Naive thymus-derived CD8-positive, alpha-beta T cell (primary cell): ENCODE measurements at regions not wholly inside any gene's neighbourhood (a gene's known extent, or its start where the extent isn't known, plus 50 kb on each side); places are given as distances from the start of the nearest gene placed in this dataset.

Experiments used
- ATAC-seq, 2 donors: fragments of 150-1000 bp; cut with Tn5 transposase in 1 of 2; sonication (Bioruptor Pico), chemical (Tn5 transposase) in 1 of 2; 1 replicate in 1 of 2; 2 replicates in 1 of 2; pipeline ENCODE4 v1.10.0; 2021; ENCODE audit warnings: mild to moderate bottlenecking in 2 of 2, moderate library complexity in 2 of 2
- POLR2A ChIA-PET: fragments of 350-600 bp; sonication (Branson Sonifier 250); formaldehyde crosslinking; loops from one replicate; lab custom pipeline; 2021; ENCODE audit warnings: antibody characterized with exemption; lab: Charles Lee
- DNase-seq, 10 donors: peaks; one replicate each; pipeline versions ENCODE4 v3.0.0 to v3.0.0-alpha.2; 2020 to 2022
- H3K27ac Mint-ChIP-seq, 10 donors: one replicate each; pipeline ENCODE4 v1.8.0; 2020 to 2022; ENCODE audit warnings: mild to moderate bottlenecking in 10 of 10, mixed read lengths in 10 of 10, moderate library complexity in 4 of 10, inconsistent platforms in 1 of 10
- H3K27me3 Mint-ChIP-seq, 5 donors: one replicate each; pipeline ENCODE4 v1.8.0; 2021 to 2022; ENCODE audit warnings: mixed read lengths in 5 of 5
- H3K36me3 Mint-ChIP-seq, 3 donors: one replicate each; pipeline ENCODE4 v1.8.0; 2020 to 2022; ENCODE audit warnings: mixed read lengths in 3 of 3, mild to moderate bottlenecking in 2 of 3, inconsistent platforms in 1 of 3
- H3K4me1 Mint-ChIP-seq, 4 donors: one replicate each; pipeline ENCODE4 v1.8.0; 2021 to 2022; ENCODE audit warnings: mixed read lengths in 4 of 4
- H3K4me3 Mint-ChIP-seq, 10 donors: one replicate each; pipeline ENCODE4 v1.8.0; 2020 to 2022; ENCODE audit warnings: mild to moderate bottlenecking in 10 of 10, mixed read lengths in 10 of 10, moderate library complexity in 6 of 10, inconsistent platforms in 1 of 10
- H3K9me3 Mint-ChIP-seq, 9 donors: one replicate each; pipeline ENCODE4 v1.8.0; 2020 to 2022; ENCODE audit warnings: mixed read lengths in 9 of 9, mild to moderate bottlenecking in 3 of 9, inconsistent platforms in 1 of 9, moderate library complexity in 1 of 9

GRCh38 chr9:73805111-73805510 is 653.4 kb downstream of the ANXA1 start:
- Mint-ChIP-seq H3K27ac (no peak overlapping the region), H3K4me1 (no peaks in the 10 kb centered on the region), H3K27me3 (no peaks in the 10 kb centered on the region), H3K9me3 (peaks cover 0 to 15% (median 2%) of the 10 kb centered on the region in 9 donors), H3K36me3 (no peaks in the 10 kb centered on the region), H3K4me3 (no peak overlapping the region)
- ATAC-seq: no peak
- DNase-seq: no peak
- POLR2A ChIA-PET: no interaction called here

- Mint-ChIP-seq H3K36me3 (no peaks in the 10 kb centered on the region), H3K27ac (no peak overlapping the region), H3K9me3 (peaks cover 0 to 20% (median 0%) of the 10 kb centered on the region in 9 donors), H3K4me3 (no peak overlapping the region), H3K4me1 (no peaks in the 10 kb centered on the region), H3K27me3 (no peaks in the 10 kb centered on the region)
- POLR2A ChIA-PET: no interaction called here
- ATAC-seq (no peak), DNase-seq (no peak)
These were observed 654.3 kb downstream of the ANXA1 start for GRCh38 chr9:73805853-73806458.

- no peak for ATAC-seq
- POLR2A ChIA-PET: no interaction called here
- no peak overlapping the region for H3K4me3 Mint-ChIP-seq
- H3K27me3 Mint-ChIP-seq: no peaks in the 10 kb centered on the region
- no peaks in the 10 kb centered on the region for H3K36me3 Mint-ChIP-seq
- no peak overlapping the region for H3K27ac Mint-ChIP-seq
- peaks cover 0 to 16% (median 0%) of the 10 kb centered on the region in 9 donors for H3K9me3 Mint-ChIP-seq
- H3K4me1 Mint-ChIP-seq: no peaks in the 10 kb centered on the region
- DNase-seq: no peak
These were observed 655.2 kb downstream of the ANXA1 start for GRCh38 chr9:73806876-73807275.

GRCh38 chr9:73807952-73808351 is 656.3 kb downstream of the ANXA1 start:
- peaks cover 0 to 16% (median 0%) of the 10 kb centered on the region in 9 donors for H3K9me3 Mint-ChIP-seq
- POLR2A ChIA-PET: no interaction called here
- no peak overlapping the region for H3K27ac Mint-ChIP-seq
- no peaks in the 10 kb centered on the region for H3K4me1 Mint-ChIP-seq
- no peak overlapping the region for H3K4me3 Mint-ChIP-seq
- DNase-seq: no peak
- ATAC-seq: no peak
- no peaks in the 10 kb centered on the region for H3K27me3 Mint-ChIP-seq
- no peaks in the 10 kb centered on the region for H3K36me3 Mint-ChIP-seq

- Mint-ChIP-seq H3K4me1 (no peaks in the 10 kb centered on the region), H3K9me3 (peaks cover 0 to 23% (median 0%) of the 10 kb centered on the region in 9 donors), H3K27ac (no peak overlapping the region), H3K4me3 (no peak overlapping the region), H3K36me3 (no peaks in the 10 kb centered on the region), H3K27me3 (no peaks in the 10 kb centered on the region)
- ATAC-seq (no peak), DNase-seq (no peak)
- POLR2A ChIA-PET: no interaction called here
These were observed 659.0 kb downstream of the ANXA1 start for GRCh38 chr9:73810585-73811215.

GRCh38 chr9:73813546-73813945 is 661.9 kb downstream of the ANXA1 start:
- Mint-ChIP-seq H3K4me1 (no peaks in the 10 kb centered on the region), H3K9me3 (peaks cover 0 to 18% (median 0%) of the 10 kb centered on the region in 9 donors), H3K36me3 (no peaks in the 10 kb centered on the region), H3K4me3 (no peak overlapping the region), H3K27ac (no peak overlapping the region), H3K27me3 (no peaks in the 10 kb centered on the region)
- ATAC-seq (no peak), DNase-seq (no peak)
- POLR2A ChIA-PET: no interaction called here

- peaks cover 0 to 18% (median 2%) of the 10 kb centered on the region in 9 donors for H3K9me3 Mint-ChIP-seq
- no peak overlapping the region for H3K4me3 Mint-ChIP-seq
- no peaks in the 10 kb centered on the region for H3K27me3 Mint-ChIP-seq
- POLR2A ChIA-PET: no interaction called here
- H3K36me3 Mint-ChIP-seq: no peaks in the 10 kb centered on the region
- H3K4me1 Mint-ChIP-seq: no peaks in the 10 kb centered on the region
- ATAC-seq (no peak), DNase-seq (no peak)
- no peak overlapping the region for H3K27ac Mint-ChIP-seq
These were observed 665.2 kb downstream of the ANXA1 start for GRCh38 chr9:73816905-73817304.

GRCh38 chr9:73824671-73825070 is 672.5 kb upstream of the RORB start:
- DNase-seq (no peak), ATAC-seq (no peak)
- Mint-ChIP-seq H3K9me3 (peaks cover 0 to 8% (median 0%) of the 10 kb centered on the region in 9 donors), H3K36me3 (no peaks in the 10 kb centered on the region), H3K4me3 (no peak overlapping the region), H3K27me3 (no peaks in the 10 kb centered on the region), H3K4me1 (no peaks in the 10 kb centered on the region), H3K27ac (no peak overlapping the region)
- POLR2A ChIA-PET: no interaction called here

- Mint-ChIP-seq H3K27me3 (no peaks in the 10 kb centered on the region), H3K4me3 (no peak overlapping the region), H3K4me1 (no peaks in the 10 kb centered on the region), H3K9me3 (peaks cover 0 to 16% (median 1%) of the 10 kb centered on the region in 9 donors), H3K27ac (no peak overlapping the region), H3K36me3 (no peaks in the 10 kb centered on the region)
- DNase-seq (no peak), ATAC-seq (no peak)
- POLR2A ChIA-PET: no interaction called here
These were observed 658.3 kb upstream of the RORB start for GRCh38 chr9:73838871-73839270.

- Mint-ChIP-seq H3K27ac (no peak overlapping the region), H3K4me1 (no peaks in the 10 kb centered on the region), H3K27me3 (no peaks in the 10 kb centered on the region), H3K9me3 (peaks cover 0 to 16% (median 1%) of the 10 kb centered on the region in 9 donors), H3K4me3 (no peak overlapping the region), H3K36me3 (no peaks in the 10 kb centered on the region)
- POLR2A ChIA-PET: no interaction called here
- no peak for ATAC-seq
- DNase-seq: no peak
These were observed 657.7 kb upstream of the RORB start for GRCh38 chr9:73839471-73839870.

GRCh38 chr9:73841018-73841417 is 656.1 kb upstream of the RORB start:
- Mint-ChIP-seq H3K4me1 (no peaks in the 10 kb centered on the region), H3K36me3 (no peaks in the 10 kb centered on the region), H3K27ac (no peak overlapping the region), H3K27me3 (no peaks in the 10 kb centered on the region), H3K4me3 (no peak overlapping the region), H3K9me3 (peaks cover 0 to 16% (median 1%) of the 10 kb centered on the region in 9 donors)
- POLR2A ChIA-PET: no interaction called here
- ATAC-seq (no peak), DNase-seq (no peak)

- H3K36me3 Mint-ChIP-seq: peaks cover 0 to 3% (median 0%) of the 10 kb centered on the region in 3 donors
- H3K27me3 Mint-ChIP-seq: no peaks in the 10 kb centered on the region
- POLR2A ChIA-PET: no interaction called here
- H3K4me3 Mint-ChIP-seq: no peak overlapping the region
- no peaks in the 10 kb centered on the region for H3K4me1 Mint-ChIP-seq
- no peak overlapping the region for H3K27ac Mint-ChIP-seq
- ATAC-seq: no peak
- DNase-seq: no peak
- peaks cover 0 to 21% (median 0%) of the 10 kb centered on the region in 9 donors for H3K9me3 Mint-ChIP-seq
These were observed 653.0 kb upstream of the RORB start for GRCh38 chr9:73844135-73844534.

GRCh38 chr9:73845539-73845938 is 651.6 kb upstream of the RORB start:
- H3K27ac Mint-ChIP-seq: no peak overlapping the region
- DNase-seq (no peak), ATAC-seq (no peak)
- POLR2A ChIA-PET: no interaction called here
- no peaks in the 10 kb centered on the region for H3K4me1 Mint-ChIP-seq
- no peak overlapping the region for H3K4me3 Mint-ChIP-seq
- peaks cover 0 to 9% (median 0%) of the 10 kb centered on the region in 9 donors for H3K9me3 Mint-ChIP-seq
- no peaks in the 10 kb centered on the region for H3K27me3 Mint-ChIP-seq
- H3K36me3 Mint-ChIP-seq: peaks cover 0 to 3% (median 0%) of the 10 kb centered on the region in 3 donors
